NCI-H748 treated with DMSO at 0.1 percent for 48 hours (cell line): ENCODE measurements at regions not wholly inside any gene's neighbourhood (a gene's known extent, or its start where the extent isn't known, plus 50 kb on each side); places are given as distances from the start of the nearest gene placed in this dataset.

ENCODE experiments used
- DNase-seq: peaks from one replicate; lab custom pipeline; 2025; lab: John Stamatoyannopoulos, UW

DNA sequence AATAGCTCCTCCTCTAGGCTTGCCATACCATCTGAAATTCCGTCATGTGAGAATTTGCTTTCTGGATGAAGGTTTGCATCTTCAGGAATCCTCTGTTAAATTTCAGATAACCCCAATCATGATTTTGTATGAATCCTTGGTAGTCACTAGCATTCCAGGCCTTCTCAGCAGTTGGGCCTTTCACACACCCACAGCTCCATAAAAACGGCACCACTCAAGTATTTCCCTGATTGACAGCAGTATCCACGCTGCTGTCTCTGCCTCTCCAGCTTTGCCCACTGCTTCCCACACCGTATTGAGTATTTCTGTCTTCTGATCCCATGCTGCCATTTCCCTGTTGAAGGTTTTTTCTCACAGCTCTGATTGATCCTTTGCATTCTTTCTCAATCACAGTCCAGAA is 208.7 kb upstream of the NCAM1 start:
- DNase-seq: no peak

DNA sequence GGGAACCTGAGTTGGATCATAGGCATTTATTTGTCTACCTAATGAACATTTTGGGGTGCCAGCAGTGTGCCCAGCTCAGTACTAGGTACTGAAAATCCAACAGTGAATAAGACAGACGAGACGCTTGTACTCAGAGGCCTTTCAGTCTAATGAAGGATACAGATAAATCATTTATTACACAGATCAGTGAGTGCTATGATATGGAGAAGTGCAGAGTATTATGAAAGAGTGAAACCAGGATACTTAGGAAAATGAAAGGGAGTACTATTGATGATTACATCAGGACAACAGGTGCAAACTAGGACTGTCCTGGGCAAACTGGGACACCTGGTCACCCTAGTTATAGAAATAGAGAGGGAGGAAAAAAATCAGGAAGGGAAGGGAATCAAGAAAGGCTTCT is 207.5 kb upstream of the NCAM1 start:
- no peak for DNase-seq

DNA sequence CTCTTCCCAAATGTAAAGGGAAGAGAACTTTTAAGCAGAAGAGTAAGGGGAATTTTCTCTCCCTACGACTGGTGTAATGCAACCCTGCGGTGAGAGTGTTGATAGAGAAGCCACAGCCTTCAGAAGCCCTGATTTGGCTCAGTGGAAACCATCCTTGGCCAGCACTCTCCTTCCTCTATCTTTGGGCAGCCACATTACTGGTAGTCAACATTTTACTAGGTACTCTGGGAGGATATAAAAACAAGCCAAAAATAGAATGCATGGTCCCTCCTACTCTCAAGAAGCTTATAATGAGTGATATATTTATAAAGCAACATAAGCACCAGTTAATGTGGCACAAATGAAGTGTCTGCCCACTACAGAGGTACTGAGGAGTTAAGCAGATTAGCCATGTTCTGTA is 201.8 kb upstream of the NCAM1 start:
- no peak for DNase-seq

DNA sequence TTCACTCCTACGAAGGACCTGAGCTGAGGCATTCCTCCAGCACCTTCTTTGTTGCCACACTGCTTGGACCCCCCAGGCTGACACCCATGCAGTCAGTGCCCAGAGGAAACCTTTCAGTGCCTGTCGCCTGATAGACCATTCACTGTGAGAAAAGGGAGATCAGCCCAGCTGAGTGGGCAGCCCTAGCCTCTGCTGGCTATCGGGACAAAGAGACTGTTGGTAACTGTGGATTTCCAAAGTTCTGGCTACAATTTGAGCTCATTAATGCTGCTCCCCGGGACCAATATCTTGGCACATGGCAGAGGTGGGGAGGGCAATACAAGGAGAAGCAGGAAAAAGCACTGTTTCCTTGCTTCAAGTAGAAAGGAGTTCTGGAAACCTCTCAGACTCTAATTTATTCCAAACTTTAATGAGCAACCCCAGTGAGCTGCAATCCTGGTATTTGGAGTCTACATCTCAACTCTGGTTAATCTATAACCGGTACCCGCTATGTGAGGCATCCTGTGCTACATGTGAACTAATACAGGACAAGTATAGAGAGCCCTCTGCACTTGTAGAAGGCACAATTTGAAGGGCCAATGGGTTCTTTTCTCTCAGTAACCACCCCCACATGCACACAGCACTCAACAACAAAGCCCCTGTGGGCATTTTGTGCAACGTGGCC is 200.7 kb upstream of the NCAM1 start:
- DNase-seq: no peak

DNA sequence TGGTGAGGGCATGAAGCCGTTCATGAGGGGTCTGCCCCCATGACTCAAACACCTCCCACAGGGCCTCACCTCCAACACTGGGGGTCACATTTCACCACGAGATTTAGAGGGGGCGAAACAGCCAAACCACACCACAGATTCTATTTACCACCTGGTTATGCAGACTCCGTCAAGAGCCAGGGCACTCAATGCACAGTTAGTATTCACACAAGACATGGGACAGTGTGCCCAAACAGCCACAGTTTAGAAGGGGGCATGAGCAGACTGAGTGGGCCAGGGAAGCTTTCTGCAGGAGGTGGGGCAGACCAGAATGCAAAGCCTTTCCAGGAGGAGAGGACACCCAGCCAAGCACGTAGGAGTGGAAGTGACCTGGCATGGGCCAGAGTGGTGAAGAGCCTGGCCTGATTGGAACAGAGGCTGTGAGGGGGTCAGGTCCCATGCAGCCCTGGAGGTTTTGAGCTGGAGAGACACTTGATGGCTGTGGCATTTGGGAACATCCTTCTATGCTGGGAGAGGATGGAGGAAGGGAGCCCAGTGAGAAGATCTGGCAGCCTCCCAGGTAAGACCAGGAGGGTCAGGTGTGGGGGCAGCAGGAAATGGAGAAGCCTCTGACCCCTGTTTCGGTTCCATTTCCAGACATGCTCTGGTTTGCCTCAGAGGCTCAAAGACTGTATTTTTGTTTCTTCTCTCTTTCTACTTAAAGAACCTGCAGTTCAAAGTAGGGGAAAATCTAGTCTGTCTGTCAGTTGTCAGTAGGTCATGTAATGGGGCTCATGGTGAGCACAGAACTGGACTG is 199.1 kb upstream of the NCAM1 start:
- no peak for DNase-seq

DNA sequence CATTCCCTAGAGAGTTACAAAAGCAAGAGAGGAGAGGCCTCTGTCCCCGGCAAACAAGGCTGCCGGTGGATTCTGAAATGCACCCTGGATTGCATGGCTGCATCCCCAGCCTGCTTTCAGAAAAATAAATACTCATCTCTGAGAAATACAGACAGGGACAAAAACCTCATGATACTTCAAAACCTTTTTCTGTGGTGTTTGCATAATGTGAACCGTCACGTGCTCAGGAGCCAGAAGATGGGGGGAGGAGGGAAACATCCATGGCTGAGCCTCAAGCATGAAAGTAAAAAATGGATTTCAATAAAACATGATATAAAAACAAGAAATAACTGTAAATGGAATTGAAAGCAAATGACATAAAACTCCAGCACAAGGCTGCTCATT is 198.5 kb upstream of the NCAM1 start:
- no peak for DNase-seq

DNA sequence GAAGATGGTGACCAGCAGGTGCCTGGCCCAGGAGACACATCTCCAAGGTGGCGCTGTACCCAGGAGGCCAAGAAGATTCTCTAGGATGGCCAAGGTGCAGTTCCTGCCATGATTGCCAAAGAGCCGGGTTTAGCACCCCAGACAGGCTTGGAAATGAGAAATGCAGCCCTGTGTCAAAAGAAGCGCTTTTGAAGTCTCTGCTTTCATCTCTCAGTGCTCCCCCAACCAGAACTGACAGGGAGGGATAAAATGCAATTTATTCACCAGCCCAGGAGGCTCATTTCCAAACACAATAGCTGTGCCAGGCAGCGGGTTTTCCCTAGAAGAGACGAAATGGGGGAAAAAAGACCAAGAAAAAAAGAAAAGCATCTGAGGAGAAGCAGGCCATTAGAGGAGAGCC is 195.9 kb upstream of the NCAM1 start:
- no peak for DNase-seq

DNA sequence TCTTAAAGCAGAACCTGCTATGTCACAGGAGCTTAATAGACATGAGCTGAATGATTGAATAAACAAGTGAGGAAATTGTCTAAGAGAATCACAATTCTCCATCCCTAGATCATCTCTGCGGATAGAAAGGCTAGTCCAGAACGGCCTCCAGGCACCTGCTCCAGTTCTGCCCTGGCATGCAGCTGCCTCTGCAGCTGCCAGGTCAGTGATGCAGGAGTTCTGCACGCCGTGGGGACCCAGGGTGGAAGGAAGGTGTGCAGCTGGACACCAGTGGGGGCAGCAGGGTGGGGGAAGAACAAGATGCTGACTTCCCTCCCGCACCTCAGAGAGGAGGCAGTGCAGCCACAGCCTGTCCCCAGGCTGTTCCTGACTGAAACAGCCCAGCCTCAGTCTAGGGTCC is 192.1 kb upstream of the NCAM1 start:
- no peak for DNase-seq

DNA sequence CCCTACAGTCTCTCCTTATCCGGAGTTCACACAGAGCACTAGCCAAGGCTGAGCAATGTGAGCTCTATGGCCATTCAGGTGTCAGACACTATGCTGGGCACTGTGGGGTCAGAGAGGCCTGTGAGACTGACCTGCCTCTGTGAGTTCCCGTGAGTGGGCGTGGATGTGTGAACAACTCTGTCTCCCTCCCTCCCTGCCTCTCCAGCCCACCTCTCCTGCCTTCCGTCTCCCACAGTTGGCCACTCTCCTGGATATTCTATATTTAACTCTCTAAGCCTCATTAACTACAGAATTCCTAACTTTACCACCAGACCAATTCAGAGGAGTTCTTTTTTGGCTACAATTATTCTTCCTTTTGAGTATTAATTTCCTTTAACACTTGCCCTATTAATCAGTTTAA is 191.6 kb upstream of the NCAM1 start:
- no peak for DNase-seq

DNA sequence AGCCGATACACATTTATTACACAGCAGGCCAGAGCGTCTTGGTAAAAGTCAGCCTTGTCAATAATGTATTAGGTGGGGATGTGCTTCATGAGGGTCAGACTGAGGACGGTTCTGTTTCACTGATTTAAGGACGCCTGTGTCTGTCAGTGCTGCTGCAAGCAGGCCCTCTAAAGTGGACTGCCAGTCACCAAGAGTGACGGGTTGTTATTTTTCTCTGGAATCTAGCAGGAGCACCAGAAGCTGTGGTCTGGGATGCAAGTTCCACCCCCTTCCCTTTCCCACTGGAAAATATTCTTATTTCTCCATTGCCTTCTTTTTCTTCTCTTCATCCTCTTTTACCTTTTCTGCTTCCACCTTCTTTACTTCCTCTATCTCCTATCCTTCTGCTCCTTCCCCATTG is 191.2 kb upstream of the NCAM1 start:
- DNase-seq: no peak

DNA sequence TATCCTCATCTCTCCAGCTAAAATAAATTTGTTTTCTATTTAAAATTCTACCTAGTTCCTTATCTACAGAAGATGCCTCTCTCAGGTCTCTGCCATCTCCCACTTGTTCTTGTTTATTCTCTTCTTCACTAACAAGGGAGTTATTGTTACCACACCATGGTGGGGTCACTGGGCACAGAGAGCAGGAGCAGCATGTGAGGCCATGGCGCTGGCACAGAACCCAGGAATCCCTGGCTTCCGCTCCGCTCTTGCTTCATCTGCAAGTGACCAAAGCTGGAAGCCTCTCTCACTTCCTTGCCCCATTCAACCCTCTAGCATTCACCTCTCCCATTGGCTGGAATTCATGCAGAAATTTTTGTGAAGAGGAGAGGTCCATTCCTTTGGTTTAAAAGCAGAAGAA is 190.7 kb upstream of the NCAM1 start:
- no peak for DNase-seq

DNA sequence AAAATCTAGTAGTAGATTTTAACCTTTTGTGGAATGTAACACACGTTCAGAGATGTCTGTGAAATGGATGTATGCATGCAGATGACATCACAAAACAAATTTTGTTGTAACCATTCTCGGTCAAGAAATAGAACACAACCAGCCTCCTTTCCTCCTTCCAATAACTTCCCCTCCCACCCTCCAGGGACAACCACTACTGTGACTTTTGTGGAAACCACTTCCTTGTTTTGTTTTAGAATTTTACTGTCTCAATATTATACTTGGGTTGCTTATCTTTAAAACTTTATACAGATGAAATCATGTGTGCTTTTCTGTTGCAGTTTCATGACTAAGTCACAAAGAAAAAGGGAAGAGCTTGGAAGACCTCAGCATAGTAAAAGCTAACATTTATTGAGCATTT is 189.4 kb upstream of the NCAM1 start:
- DNase-seq: no peak

DNA sequence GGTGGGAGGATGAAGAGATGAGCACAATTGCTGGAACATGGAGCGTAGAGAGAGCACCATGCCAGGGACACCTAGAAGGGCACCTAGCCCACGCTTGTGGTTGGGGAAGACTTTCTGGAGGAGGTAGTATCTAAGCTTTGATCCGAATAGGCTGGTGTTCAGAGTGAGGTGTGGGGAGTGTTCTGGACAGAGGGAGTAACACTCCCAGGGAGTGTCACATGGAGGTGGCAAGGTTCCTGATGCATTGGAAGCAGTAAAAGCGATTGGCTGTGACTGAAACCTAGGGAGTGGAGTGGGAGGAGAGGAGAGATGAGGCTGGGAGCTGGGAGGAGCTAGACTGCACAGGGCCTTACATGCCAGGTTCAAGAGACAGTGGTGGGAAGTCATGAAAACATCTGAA is 188.0 kb upstream of the NCAM1 start:
- DNase-seq: no peak

DNA sequence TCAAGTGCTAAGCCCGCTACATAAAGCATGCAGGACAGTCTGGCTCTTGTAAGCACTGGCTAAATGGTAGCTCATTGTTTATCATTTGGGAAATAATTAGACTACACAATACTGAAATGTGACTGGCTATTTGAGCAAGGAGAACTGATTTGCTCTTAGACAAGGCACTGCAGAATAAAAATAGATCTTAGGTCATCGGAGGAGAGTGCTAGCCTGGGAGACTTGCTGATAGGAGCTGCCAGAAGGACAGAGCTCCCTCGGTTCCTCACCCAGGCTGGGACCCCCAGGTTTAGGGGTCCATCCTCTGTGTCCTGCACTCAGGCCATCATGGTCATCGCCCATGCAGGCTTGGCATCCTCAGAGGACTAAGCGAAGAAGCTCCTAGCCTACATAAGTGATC is 184.4 kb upstream of the NCAM1 start:
- no peak for DNase-seq

DNA sequence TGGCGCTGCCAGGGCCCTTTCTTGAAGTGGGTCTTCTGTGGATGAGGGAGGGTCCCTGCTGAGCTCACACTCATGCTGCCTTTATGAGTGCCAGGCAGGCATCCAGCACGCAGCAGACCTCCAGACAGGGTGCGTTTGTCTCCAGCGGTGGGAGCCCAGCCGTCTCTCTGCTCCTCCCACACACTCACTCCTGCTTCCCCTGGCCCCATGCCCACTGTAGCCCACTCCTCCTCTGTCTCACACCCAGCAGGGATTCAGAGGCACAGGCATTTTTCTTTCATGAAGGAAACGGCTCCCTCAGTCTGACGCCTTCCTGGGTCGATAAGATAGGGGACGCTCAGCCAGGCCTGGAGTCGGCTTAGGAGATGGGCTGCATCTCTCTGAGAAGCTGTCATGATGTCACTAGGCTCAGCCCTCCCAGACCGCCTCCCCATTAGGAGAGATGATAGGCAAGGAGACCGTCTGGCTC is 183.9 kb upstream of the NCAM1 start:
- no peak for DNase-seq

DNA sequence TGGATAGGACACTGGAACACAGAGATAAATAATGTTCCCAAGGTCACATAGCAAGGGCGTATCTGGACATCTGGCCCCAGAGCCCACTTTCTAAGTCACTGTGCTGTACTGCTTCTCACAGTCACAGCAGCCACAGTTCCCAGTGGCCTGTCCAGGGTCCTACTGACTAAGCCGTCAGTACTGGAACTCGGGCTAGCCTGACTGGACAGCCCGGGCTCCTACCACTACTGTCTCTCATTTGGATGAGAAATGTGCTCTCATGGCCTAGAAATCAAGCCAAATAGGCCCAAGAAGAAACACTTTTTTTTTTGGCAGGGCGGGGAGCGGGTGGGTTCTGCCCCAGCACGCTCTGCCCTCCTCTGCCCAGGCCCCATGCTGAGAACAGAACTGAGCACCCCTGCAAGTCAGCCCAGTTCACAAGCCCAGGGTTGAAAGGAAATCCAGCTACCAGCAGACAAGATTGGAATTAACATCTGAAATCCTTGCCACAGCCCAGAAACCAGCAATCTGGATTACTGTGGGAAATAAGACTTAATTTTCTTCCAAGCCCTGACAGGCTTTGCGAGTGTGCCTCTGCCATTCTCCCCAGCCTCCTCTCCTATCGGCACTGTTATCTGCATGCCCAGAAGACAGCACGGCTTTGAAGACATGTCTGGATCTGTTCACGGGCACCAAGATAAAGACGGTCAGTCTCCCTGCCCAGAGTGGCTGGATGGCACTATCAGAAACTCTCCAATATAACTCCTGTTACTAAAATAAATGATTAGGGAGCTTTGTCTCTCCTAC is 182.9 kb upstream of the NCAM1 start:
- no peak for DNase-seq

DNA sequence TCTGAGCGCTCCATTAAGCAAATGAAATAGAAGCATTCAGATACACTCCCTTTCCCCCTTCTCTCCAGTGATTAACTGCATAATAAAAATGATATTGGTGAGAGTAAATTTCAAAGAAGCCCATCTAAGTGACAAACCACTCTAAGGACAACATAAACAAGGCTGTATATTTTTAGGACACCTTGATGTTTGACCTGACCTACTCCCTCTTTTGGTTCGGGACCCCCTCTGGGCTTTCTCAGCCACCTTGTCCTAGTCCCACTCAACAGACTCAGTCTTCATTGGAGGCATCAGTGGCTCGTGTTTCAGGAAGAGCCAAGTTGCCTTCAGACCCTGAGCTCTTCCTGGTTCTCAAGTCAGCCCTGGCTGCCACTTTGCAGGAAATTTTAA is 182.3 kb upstream of the NCAM1 start:
- DNase-seq: no peak

DNA sequence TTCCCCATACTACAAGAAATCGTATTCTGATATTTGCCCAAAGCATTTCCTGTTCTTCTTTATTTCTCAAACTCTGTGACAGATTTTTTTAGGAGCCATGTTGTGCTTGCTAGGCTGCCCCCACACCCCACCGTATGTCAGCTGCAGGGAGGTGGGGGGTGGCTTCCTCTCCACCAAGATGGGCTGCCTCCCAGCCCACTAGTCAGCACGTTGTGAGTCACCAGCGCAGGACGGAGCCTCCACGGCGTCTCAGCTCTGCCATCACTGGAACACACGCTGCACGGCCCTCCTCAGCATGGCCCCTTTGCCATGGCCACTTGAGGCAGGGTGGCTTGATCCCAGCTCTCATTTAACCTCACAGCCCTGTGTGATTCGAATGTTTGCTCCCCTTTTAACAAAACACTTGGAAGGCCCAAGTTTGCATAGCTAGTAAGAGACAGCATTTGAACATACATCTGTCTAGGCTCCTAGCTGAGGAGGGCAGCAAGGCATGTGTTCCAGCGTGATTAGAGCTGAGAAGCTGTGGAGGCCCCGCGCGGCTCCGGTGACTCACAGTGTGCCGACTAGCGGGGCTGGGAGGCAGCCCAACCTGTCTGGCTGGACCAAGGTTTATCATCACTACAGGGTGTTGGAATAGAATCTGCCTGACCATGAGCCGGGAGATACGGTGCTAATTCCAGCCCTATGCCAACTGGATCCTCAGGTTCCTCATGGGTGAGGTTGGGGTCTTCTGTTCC is 180.7 kb upstream of the NCAM1 start:
- no peak for DNase-seq

DNA sequence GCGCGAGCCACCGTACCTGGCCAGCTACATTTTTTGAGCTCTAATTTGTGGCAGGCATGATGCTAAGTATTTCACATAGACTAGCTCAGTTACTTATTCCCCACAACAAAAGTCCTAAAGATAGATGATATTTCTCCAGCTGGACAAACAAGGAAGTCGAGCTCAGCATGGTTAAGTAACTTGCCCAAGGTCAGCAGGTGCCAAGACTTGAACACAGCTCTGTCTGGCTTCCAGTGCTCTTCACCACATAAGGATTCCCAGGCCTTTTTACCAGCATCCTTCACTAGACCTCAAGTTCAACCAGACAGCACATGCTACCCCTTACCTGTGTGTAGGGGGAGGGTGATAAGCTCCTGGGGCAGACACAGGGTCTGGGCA is 177.3 kb upstream of the NCAM1 start:
- DNase-seq: no peak

DNA sequence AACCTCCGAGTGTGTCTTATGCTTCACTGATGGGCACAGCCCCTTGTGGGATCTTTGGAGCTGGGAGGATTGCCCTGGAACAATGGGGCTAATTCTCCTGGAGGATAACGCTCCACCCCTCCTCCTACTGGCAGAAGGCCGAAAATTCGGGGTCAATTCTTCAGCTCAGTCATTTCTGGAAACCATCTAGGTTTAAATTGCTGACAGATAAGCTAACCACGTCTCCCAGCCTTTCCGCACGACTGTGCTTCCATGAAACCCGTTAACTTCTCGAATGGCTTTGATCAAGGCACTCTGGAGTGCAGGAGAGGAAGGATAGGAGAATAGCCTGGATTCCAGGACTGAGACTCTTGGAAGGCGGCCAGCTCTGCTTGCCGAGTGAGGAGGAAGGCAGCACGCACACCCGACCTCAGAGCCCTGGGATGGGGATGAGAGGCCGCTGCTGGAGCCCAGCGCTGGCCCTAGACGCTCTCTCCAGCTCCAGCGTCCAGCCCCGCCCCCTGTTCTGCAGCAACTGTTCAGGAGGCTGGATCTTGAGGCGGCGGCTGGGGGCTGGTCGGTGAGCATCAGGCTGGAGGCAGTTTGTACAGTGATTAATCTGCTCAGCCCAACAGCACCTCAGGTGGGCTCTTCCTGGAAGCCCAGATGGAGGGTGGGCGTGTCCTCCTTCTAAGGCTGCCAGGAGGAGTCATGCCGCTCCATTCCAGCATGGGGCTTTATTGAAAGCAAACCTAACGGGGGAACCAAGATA is 176.7 kb upstream of the NCAM1 start:
- DNase-seq: no peak

DNA sequence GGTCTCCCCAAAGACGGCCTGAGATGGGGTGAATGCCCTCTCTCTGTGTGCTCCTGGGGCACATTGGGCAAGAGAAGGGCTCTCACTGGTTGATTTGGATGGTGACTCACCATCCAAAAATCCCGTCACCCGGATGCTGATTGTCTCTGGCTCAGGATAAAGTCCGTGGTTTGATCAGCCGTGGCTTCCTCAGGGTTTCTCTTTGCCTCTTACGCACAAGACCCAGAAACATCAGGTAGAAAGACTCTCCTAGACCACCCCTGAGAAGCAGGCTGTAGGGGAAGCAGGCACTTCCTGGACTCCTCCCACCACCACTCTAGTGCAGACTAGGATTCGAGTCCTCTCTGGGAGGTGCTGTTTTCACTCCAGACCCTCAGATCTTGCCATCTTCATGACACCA is 176.1 kb upstream of the NCAM1 start:
- DNase-seq: no peak

DNA sequence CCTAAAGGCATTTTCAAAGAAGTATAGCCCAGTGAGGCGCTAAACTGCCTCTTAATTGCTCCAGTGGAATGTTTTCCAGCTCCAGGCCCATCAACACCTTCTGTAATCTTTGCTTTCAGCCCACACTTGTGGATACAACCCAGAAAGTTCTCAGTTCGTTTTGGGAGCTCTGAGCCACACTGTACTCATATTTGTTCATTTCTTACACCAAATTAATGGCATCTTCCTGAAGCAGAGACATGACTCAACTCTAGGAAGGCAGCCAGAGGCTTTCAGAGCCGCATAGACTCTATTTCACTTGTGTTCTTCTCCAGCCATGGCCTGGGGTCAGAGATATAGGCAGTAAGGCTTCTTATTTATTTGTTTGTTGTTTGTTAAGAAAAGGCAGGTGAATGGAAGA is 175.5 kb upstream of the NCAM1 start:
- DNase-seq: no peak
